Endometrium (tissue), 2 donors: ENCODE measurements at regions not wholly inside any gene's neighbourhood (a gene's known extent, or its start where the extent isn't known, plus 50 kb on each side); places are given as distances from the start of the nearest gene placed in this dataset.
"Not testable (repeated sequence)": the region's sequence is repeated elsewhere in the genome, so short reads cannot be mapped to it uniquely, and the experiment has no call there.

Source experiments
- FAIRE-seq: peaks from 2 replicates; lab custom pipeline; 2012; peaks lifted over from hg19 to GRCh38; lab: Jason Lieb, UNC
- donor health status: control.
- donor health status: control.

- no peak for FAIRE-seq
Measured at GRCh38 chr5:38793099-38793498, 52.7 kb upstream of the OSMR start.

- FAIRE-seq, result not testable (repeated sequence)
Measured at GRCh38 chr5:38794037-38794436, 51.8 kb upstream of the OSMR start.

- FAIRE-seq, result no peak
Measured at GRCh38 chr5:38794986-38795385, 50.8 kb upstream of the OSMR start.

GRCh38 chr5:38795986-38796741 is 49.6 kb upstream of the OSMR start:
- no peak for FAIRE-seq
